Prostate gland (tissue), 2 donors: ENCODE measurements at regions not wholly inside any gene's neighbourhood (a gene's known extent, or its start where the extent isn't known, plus 50 kb on each side); places are given as distances from the start of the nearest gene placed in this dataset.

Source experiments
- DNase-seq: peaks from one replicate; pipeline ENCODE4 v3.0.0-alpha.2; 2019; ENCODE audit warnings: low spot score
- H3K27ac ChIP-seq, 2 donors: fragments of 200-600 bp; sonication (generic); 2 replicates each; pipeline ENCODE4 v1.5.1; 2017 to 2019
- H3K27me3 ChIP-seq: fragments of 200-600 bp; sonication (generic); replicated peaks from 2 replicates; pipeline ENCODE4 v1.5.1; 2019; ENCODE audit not compliant: insufficient read depth
- H3K36me3 ChIP-seq, 2 donors: fragments of 200-600 bp; sonication (generic); 1 replicate in 1 of 2; 2 replicates in 1 of 2; pipeline versions ENCODE4 v1.5.1 to v1.8.1; 2017 to 2019
- H3K4me1 ChIP-seq: fragments of 200-600 bp; sonication (generic); replicated peaks from 2 replicates; pipeline ENCODE4 v1.5.1; 2019
- H3K4me3 ChIP-seq, 2 donors: fragments of 200-600 bp; sonication (generic); 2 replicates each; pipeline ENCODE4 v1.5.1; 2017 to 2019
- H3K9me3 ChIP-seq: fragments of 200-600 bp; sonication (generic); 2 replicates; pipeline ENCODE4 v1.5.1; 2017
- POLR2A ChIP-seq: fragments of 450-650 bp; IDR thresholded peaks from one replicate; pipeline ENCODE4 v1.6.1; 2016; ENCODE audit warnings: antibody characterized with exemption, mild to moderate bottlenecking
- POLR2AphosphoS5 ChIP-seq: sonication (generic); formaldehyde crosslinking; IDR thresholded peaks from one replicate; pipeline ENCODE4 v1.6.1; 2017; ENCODE audit warnings: antibody characterized with exemption
- WGBS: methylation state at CpG from one replicate; pipeline ENCODE4 v1.1.5; 2018; 5-methylcytosine and 5-hydroxymethylcytosine counted together
- intact Hi-C: fragments of 100-400 bp; cut with DNase I; formaldehyde crosslinking; loops from one replicate; pipeline ENCODE4 v1.14.2; 2022
- TF ChIP-seq, protein P1 (sequence below), 4 experiments: fragments of 200-600 bp in 2 of 4; fragments of 450-650 bp in 2 of 4; sonication (generic) in 2 of 4; IDR thresholded peaks; 1 replicate in 3 of 4; 2 replicates in 1 of 4; pipeline ENCODE4 v1.5.1; 2016 to 2019; ENCODE audit warnings: antibody characterized with exemption in 4 of 4, mild to moderate bottlenecking in 2 of 4, moderate library complexity in 2 of 4

DNA sequence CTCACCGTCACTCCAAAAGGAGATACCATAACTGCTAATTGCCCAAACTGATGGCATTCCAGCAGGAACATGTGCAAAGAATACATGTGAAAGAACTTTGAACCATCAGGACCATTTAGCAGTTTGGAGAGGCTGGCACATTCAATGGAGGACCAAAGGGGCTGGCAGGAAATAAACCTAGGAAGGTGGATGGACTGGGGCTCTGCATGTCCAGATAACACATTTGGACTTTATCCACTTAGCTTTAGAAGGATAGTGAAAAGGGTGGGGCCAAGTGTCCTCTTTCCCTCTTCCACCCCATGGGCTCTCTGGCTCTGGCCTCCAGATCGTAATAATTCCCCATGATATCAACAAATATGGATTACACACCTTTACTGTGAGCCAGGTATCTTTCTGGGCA is 58.8 kb upstream of the CALM2 start:
- Histone ChIP-seq H3K27ac (no peak overlapping the region), H3K9me3 (no peaks in the 10 kb centered on the region), H3K36me3 (no peaks in the 10 kb centered on the region), H3K4me3 (no peak overlapping the region), H3K27me3 (no peaks in the 10 kb centered on the region), H3K4me1 (no peaks in the 10 kb centered on the region)
- TF ChIP-seq POLR2AphosphoS5 (no peak), POLR2A (no peak)
- TF ChIP-seq, protein P1, sequence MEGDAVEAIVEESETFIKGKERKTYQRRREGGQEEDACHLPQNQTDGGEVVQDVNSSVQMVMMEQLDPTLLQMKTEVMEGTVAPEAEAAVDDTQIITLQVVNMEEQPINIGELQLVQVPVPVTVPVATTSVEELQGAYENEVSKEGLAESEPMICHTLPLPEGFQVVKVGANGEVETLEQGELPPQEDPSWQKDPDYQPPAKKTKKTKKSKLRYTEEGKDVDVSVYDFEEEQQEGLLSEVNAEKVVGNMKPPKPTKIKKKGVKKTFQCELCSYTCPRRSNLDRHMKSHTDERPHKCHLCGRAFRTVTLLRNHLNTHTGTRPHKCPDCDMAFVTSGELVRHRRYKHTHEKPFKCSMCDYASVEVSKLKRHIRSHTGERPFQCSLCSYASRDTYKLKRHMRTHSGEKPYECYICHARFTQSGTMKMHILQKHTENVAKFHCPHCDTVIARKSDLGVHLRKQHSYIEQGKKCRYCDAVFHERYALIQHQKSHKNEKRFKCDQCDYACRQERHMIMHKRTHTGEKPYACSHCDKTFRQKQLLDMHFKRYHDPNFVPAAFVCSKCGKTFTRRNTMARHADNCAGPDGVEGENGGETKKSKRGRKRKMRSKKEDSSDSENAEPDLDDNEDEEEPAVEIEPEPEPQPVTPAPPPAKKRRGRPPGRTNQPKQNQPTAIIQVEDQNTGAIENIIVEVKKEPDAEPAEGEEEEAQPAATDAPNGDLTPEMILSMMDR (IDR thresholded peaks at IDR 0.05) = no peak
- no peak for DNase-seq
- intact Hi-C loops = no loop called here
- 96% methylated on average over 2 of the region's 2 CpGs for WGBS

DNA sequence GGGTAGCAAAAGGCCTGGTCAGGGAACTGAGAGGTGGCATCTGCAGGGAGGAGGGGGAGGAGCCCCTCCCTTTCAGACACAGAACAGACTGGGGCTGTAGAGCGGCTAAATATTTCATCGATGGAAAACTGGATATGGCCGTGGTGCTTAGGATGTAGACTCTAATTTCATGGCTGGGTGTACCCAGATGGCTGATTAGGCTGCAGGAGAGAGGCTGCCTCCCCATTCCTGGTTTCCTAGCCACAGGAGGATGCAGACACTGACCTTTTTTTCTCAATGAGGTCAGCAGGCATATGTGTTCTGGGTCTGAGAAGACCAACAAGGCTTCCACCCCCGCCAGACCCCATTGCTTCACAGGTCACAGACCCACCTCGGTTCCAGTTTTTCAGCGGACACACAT is 58.1 kb upstream of the CALM2 start:
- no peaks in the 10 kb centered on the region for H3K9me3 ChIP-seq

GRCh38 chr2:47232738-47233415 is 56.6 kb upstream of the CALM2 start:
- Histone ChIP-seq H3K27me3 (no peaks in the 10 kb centered on the region), H3K27ac (no peak overlapping the region), H3K4me1 (no peaks in the 10 kb centered on the region), H3K9me3 (no peaks in the 10 kb centered on the region), H3K36me3 (no peaks in the 10 kb centered on the region), H3K4me3 (no peak overlapping the region)
- DNase-seq = no peak
- WGBS = 52% methylated on average over 8 of the region's 8 CpGs
- TF ChIP-seq POLR2A (no peak), POLR2AphosphoS5 (peak; percentile 48)
- TF ChIP-seq, protein P1 (IDR thresholded peaks at IDR 0.05) = no peak
- intact Hi-C loops = no loop called here

More for the DNA sequence above, 58.1 kb upstream of the CALM2 start:
- no peak for DNase-seq
- WGBS = 94% methylated on average over 6 of the region's 6 CpGs
- H3K4me3 ChIP-seq = no peak overlapping the region
- H3K27ac ChIP-seq = no peak overlapping the region
- TF ChIP-seq POLR2AphosphoS5 = no peak
- no peak for TF ChIP-seq POLR2A
- TF ChIP-seq, protein P1 (IDR thresholded peaks at IDR 0.05) = no peak
- H3K4me1 ChIP-seq = no peaks in the 10 kb centered on the region
- intact Hi-C loops = no loop called here
- H3K36me3 ChIP-seq = no peaks in the 10 kb centered on the region
- no peaks in the 10 kb centered on the region for H3K27me3 ChIP-seq

GRCh38 chr2:47230418-47230817 is 54.1 kb upstream of the CALM2 start:
- Histone ChIP-seq H3K27ac (no peak overlapping the region), H3K36me3 (no peaks in the 10 kb centered on the region), H3K4me1 (peaks cover 12% of the 10 kb centered on the region), H3K27me3 (no peaks in the 10 kb centered on the region), H3K9me3 (no peaks in the 10 kb centered on the region), H3K4me3 (no peak overlapping the region)
- TF ChIP-seq POLR2A = no peak
- peak; percentile 20 for TF ChIP-seq POLR2AphosphoS5
- peak; percentile 36 for DNase-seq
- 51% methylated on average over 4 of the region's 4 CpGs for WGBS
- intact Hi-C loops = no loop called here

DNA sequence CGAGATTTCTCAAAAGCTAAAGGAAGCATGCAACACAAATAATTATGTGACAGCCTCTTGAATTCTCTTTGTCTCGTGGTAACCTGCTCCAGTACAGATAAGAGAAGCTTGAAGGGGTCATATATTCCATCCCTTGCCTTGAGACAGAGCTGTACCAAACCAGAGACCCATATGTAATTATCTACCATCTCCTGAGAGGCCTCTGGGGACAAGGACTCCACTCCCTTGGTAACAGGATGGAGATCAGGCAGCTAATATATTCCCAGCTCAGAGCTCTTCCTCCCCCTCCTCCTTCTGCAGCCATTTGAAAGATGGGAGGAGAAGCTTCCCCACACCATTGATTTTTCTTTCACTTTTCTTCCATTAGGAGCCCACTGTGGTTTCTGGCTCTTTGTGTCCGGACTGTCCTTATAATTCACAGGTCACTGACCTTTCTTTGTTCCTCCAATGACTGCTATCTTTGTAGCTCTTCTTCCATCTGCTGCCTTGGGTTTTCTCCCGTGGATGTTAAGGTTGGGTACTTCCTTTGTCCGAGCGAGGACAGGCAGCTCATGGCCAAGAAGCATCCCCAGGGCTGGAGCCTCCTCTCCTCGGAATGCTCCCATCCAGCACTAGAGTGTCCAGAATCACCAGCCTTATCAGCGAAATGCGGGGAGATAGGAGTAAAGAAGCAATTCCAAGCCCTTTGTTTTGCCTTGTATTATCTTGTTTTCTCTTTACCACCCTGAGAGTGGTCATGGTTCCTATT is 51.4 kb upstream of the CALM2 start:
- no peaks in the 10 kb centered on the region for H3K27me3 ChIP-seq
- intact Hi-C loops = no loop called here
- no peaks in the 10 kb centered on the region for H3K9me3 ChIP-seq
- no peaks in the 10 kb centered on the region for H3K36me3 ChIP-seq
- DNase-seq = no peak
- H3K27ac ChIP-seq = no peak overlapping the region
- 96% methylated on average over 9 of the region's 9 CpGs for WGBS
- TF ChIP-seq POLR2AphosphoS5 (no peak), POLR2A (no peak)
- TF ChIP-seq, protein P1 (IDR thresholded peaks at IDR 0.05) = no peak
- H3K4me1 ChIP-seq = peaks cover 22% of the 10 kb centered on the region
- no peak overlapping the region for H3K4me3 ChIP-seq
